ENCODE measurements at regions not wholly inside any gene's neighbourhood (a gene's known extent, or its start where the extent isn't known, plus 50 kb on each side); places are given as distances from the start of the nearest gene placed in this dataset.

DNA sequence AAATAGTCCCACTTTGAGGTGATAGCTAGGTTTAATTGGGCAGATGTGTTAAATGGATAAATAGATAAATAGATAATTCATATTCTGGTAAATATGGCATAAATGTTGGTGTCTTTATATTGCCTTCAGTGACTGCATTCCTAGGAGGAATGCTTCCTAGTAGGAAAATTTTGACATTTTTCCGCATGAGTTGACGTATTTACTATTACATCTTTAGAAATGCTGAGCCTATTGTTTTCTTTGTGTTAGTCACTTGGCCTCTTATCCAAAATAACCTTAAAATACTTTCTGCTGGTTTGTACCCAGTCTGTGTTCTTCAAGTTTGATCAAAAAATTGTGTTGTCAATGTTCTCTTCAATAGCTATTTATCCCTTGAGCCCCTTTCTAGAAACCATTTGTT, 495.6 kb upstream of the ZEB2 start:
- TF ChIP-seq CTCF (IDR thresholded peaks at IDR 0.05) (no peak), EP300 (IDR thresholded peaks at IDR 0.05) (no peak), POLR2A (IDR thresholded peaks at IDR 0.05) (no peak)
